ENCODE measurements at regions not wholly inside any gene's neighbourhood (a gene's known extent, or its start where the extent isn't known, plus 50 kb on each side); places are given as distances from the start of the nearest gene placed in this dataset.
"Not testable (repeated sequence)": the region's sequence is repeated elsewhere in the genome, so short reads cannot be mapped to it uniquely, and the experiment has no call there.

- no peak overlapping the region for H3K27ac Mint-ChIP-seq
- no peaks in the 10 kb centered on the region for H3K9me3 Mint-ChIP-seq
- intact Hi-C loops (cut with micrococcal nuclease) = no loop called here
- POLR2A ChIA-PET = no interaction called here
- H3K36me3 Mint-ChIP-seq = no peaks in the 10 kb centered on the region
- H3K4me1 Mint-ChIP-seq (ENCODE audit: low read depth) = no peaks in the 10 kb centered on the region
- no peaks in the 10 kb centered on the region for H3K27me3 Mint-ChIP-seq
- CTCF ChIA-PET = no interaction called here
- no peak overlapping the region for H3K4me3 Mint-ChIP-seq
- no peak for DNase-seq
Observed at GRCh38 chr1:241447031-241447644, 72.4 kb downstream of the FH start.

- Mint-ChIP-seq H3K4me1 (ENCODE audit: low read depth) (no peaks in the 10 kb centered on the region), H3K9me3 (no peaks in the 10 kb centered on the region), H3K27me3 (peaks cover 3% of the 10 kb centered on the region), H3K27ac (no peak overlapping the region), H3K36me3 (no peaks in the 10 kb centered on the region), H3K4me3 (no peak overlapping the region)
- DNase-seq = no peak
- ChIA-PET POLR2A (no interaction called here), CTCF (no interaction called here)
- intact Hi-C loops (cut with micrococcal nuclease) = no loop called here
Observed at GRCh38 chr1:241444836-241445235, 74.7 kb downstream of the FH start.

- H3K9me3 Mint-ChIP-seq = no peaks in the 10 kb centered on the region
- peaks cover 3% of the 10 kb centered on the region for H3K27me3 Mint-ChIP-seq
- no peak overlapping the region for H3K4me3 Mint-ChIP-seq
- POLR2A ChIA-PET = no interaction called here
- no peak overlapping the region for H3K27ac Mint-ChIP-seq
- intact Hi-C loops (cut with micrococcal nuclease) = no loop called here
- no peaks in the 10 kb centered on the region for H3K36me3 Mint-ChIP-seq
- CTCF ChIA-PET = no interaction called here
- H3K4me1 Mint-ChIP-seq (ENCODE audit: low read depth) = no peaks in the 10 kb centered on the region
- no peak for DNase-seq
Observed at GRCh38 chr1:241443561-241443960, 76.0 kb downstream of the FH start.

DNA sequence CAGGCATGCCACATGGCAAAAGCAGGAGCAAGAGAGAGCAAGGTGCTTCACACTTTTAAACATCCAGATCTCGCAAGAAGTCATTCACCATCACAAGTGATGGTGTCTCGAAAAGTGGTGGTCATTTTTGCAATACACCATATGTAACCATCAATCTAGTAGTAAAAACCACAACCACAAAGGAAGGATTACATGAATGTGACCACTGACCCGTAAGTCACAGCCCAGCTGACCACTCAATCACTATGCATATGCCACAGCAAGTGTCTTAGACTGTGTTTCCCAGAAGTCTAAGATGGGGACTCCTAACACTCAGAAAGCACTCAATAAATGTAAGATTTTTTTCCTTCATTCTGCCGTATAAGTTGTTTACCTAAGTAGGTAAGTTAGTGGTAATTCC is 76.9 kb downstream of the FH start:
- Mint-ChIP-seq H3K27me3 (peaks cover 3% of the 10 kb centered on the region), H3K27ac (no peak overlapping the region), H3K4me1 (ENCODE audit: low read depth) (no peaks in the 10 kb centered on the region), H3K36me3 (no peaks in the 10 kb centered on the region), H3K4me3 (no peak overlapping the region), H3K9me3 (no peaks in the 10 kb centered on the region)
- ChIA-PET CTCF (no interaction called here), POLR2A (no interaction called here)
- intact Hi-C loops (cut with micrococcal nuclease) = no loop called here
- DNase-seq = no peak

DNA sequence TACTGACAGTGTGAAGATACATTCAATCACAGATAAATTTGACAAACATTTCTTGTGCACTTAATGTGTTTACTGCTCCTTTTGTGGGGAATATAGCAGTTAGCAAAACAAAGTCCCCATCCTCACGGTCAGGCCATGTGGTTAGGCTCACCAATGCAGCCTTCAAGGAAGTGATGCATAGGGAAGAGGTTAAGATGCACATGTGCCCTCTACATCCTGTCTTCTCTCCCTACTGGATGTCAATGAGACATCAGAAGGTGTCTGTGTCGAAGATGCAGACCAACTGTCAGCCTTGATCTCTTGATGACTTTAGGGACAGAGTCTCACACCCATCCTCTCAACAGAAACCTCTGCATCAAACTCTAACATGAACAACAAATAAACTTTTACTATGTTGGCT is 78.7 kb downstream of the FH start:
- ChIA-PET CTCF (no interaction called here), POLR2A (no interaction called here)
- Mint-ChIP-seq H3K4me3 (no peak overlapping the region), H3K27ac (no peak overlapping the region), H3K36me3 (no peaks in the 10 kb centered on the region), H3K9me3 (no peaks in the 10 kb centered on the region), H3K27me3 (peaks cover 3% of the 10 kb centered on the region), H3K4me1 (ENCODE audit: low read depth) (no peaks in the 10 kb centered on the region)
- intact Hi-C loops (cut with micrococcal nuclease) = no loop called here
- no peak for DNase-seq

DNA sequence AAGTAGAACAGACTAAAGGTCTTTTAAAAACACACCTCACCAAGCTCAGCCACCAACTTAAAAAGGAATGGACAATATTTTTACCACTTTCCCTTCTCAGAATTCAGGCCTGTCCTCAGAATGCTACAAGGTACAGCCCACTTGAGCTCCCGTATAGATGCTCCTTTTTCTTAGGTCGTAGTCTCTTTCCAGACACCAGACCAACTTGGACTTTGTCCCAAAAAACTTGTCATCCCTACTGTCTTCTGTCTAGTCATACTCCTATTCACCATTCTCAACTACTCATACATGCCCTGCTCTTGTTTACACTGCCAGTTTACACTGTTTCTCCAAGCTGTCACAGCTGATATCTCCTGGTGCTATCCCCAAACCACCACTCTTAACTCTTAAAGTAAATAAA is 80.9 kb downstream of the FH start:
- H3K27ac Mint-ChIP-seq; H3K36me3 Mint-ChIP-seq; H3K9me3 Mint-ChIP-seq; intact Hi-C loops (cut with micrococcal nuclease); POLR2A ChIA-PET; H3K4me3 Mint-ChIP-seq; DNase-seq; H3K4me1 Mint-ChIP-seq (ENCODE audit: low read depth); H3K27me3 Mint-ChIP-seq; CTCF ChIA-PET: not testable (repeated sequence)

DNA sequence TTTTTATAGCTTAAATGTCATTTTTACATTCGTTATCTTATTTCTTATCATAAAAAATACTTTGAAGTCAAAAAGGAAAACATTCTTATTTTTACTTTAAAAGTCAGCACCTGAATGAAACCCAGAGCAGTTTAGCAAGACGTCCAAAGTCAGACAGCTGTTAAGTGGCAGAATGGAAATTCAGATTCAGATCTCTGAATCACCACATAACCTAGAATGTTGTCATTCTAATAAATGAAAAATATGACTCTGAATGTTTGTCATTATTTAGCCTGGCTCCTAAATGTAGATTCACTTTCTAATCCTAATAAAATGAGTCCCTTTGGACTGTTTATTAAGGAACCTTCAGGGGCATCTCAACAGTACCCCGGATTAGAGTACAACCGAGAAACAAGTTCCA is 75.2 kb upstream of the RGS7 start:
- ChIA-PET POLR2A (no interaction called here), CTCF (no interaction called here)
- Mint-ChIP-seq H3K4me1 (ENCODE audit: low read depth) (no peaks in the 10 kb centered on the region), H3K27me3 (peaks cover 18% of the 10 kb centered on the region), H3K4me3 (no peak overlapping the region), H3K9me3 (no peaks in the 10 kb centered on the region), H3K27ac (no peak overlapping the region), H3K36me3 (no peaks in the 10 kb centered on the region)
- intact Hi-C loops (cut with micrococcal nuclease) = no loop called here
- no peak for DNase-seq

DNA sequence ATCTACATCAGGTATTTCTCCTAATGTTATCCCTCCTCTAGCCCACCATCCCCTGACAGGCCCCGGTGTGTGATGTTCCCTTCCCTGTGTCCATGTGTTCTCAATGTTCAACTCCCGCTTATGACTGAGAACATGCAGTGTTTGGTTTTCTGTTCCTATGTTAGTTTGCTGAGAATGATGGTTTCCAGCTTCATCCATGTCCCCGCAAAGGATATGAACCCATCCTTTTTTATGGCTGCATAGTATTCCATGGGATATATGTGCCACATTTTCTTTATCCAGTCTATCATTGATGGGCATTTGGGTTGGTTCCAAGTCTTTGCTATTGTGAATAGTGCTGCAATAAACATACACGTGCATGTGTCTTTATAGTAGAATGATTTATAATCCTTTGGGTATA is 68.1 kb upstream of the RGS7 start:
- peaks cover 40% of the 10 kb centered on the region for H3K27me3 Mint-ChIP-seq
- POLR2A ChIA-PET; DNase-seq; H3K4me3 Mint-ChIP-seq; H3K9me3 Mint-ChIP-seq; H3K27ac Mint-ChIP-seq; H3K36me3 Mint-ChIP-seq; intact Hi-C loops (cut with micrococcal nuclease); H3K4me1 Mint-ChIP-seq (ENCODE audit: low read depth); CTCF ChIA-PET: not testable (repeated sequence)

GRCh38 chr1:241424480-241424971 is 67.5 kb upstream of the RGS7 start:
- H3K4me3 Mint-ChIP-seq = no peak overlapping the region
- intact Hi-C loops (cut with micrococcal nuclease) = no loop called here
- ChIA-PET CTCF (no interaction called here), POLR2A (no interaction called here)
- peaks cover 2% of the 10 kb centered on the region for H3K9me3 Mint-ChIP-seq
- peaks cover 38% of the 10 kb centered on the region for H3K27me3 Mint-ChIP-seq
- H3K36me3 Mint-ChIP-seq = peaks cover 2% of the 10 kb centered on the region
- H3K27ac Mint-ChIP-seq = no peak overlapping the region
- no peak for DNase-seq
- peaks cover 2% of the 10 kb centered on the region for H3K4me1 Mint-ChIP-seq (ENCODE audit: low read depth)

GRCh38 chr1:241423541-241424479 is 66.8 kb upstream of the RGS7 start:
- Mint-ChIP-seq H3K9me3 (peaks cover 2% of the 10 kb centered on the region), H3K27me3 (peaks cover 38% of the 10 kb centered on the region), H3K4me3 (no peak overlapping the region), H3K36me3 (peaks cover 2% of the 10 kb centered on the region), H3K27ac (no peak overlapping the region), H3K4me1 (ENCODE audit: low read depth) (peaks cover 2% of the 10 kb centered on the region)
- peak; percentile 25 for DNase-seq
- CTCF ChIA-PET = no interaction called here
- intact Hi-C loops (cut with micrococcal nuclease) = no loop called here
- POLR2A ChIA-PET = no interaction called here

GRCh38 chr1:241422470-241422869 is 65.5 kb upstream of the RGS7 start:
- CTCF ChIA-PET = no interaction called here

GRCh38 chr1:241419986-241420385 is 63.0 kb upstream of the RGS7 start:
- no peak for DNase-seq
- Mint-ChIP-seq H3K27me3 (peaks cover 21% of the 10 kb centered on the region), H3K36me3 (no peaks in the 10 kb centered on the region), H3K9me3 (no peaks in the 10 kb centered on the region), H3K4me3 (no peak overlapping the region), H3K27ac (no peak overlapping the region), H3K4me1 (ENCODE audit: low read depth) (peaks cover 2% of the 10 kb centered on the region)
- ChIA-PET CTCF (no interaction called here), POLR2A (no interaction called here)
- intact Hi-C loops (cut with micrococcal nuclease) = no loop called here

More at GRCh38 chr1:241422470-241422869, 65.5 kb upstream of the RGS7 start:
- DNase-seq = no peak
- Mint-ChIP-seq H3K9me3 (peaks cover 2% of the 10 kb centered on the region), H3K36me3 (peaks cover 2% of the 10 kb centered on the region), H3K27me3 (peaks cover 36% of the 10 kb centered on the region), H3K27ac (no peak overlapping the region), H3K4me1 (ENCODE audit: low read depth) (peaks cover 2% of the 10 kb centered on the region), H3K4me3 (no peak overlapping the region)
- POLR2A ChIA-PET = no interaction called here
- intact Hi-C loops (cut with micrococcal nuclease) = no loop called here

GRCh38 chr1:241417258-241417657 is 60.3 kb upstream of the RGS7 start:
- no peaks in the 10 kb centered on the region for H3K4me1 Mint-ChIP-seq (ENCODE audit: low read depth)
- ChIA-PET POLR2A (no interaction called here), CTCF (no interaction called here)
- DNase-seq = no peak
- H3K27ac Mint-ChIP-seq = no peak overlapping the region
- H3K36me3 Mint-ChIP-seq = no peaks in the 10 kb centered on the region
- intact Hi-C loops (cut with micrococcal nuclease) = no loop called here
- H3K9me3 Mint-ChIP-seq = no peaks in the 10 kb centered on the region
- H3K27me3 Mint-ChIP-seq = peaks cover 12% of the 10 kb centered on the region
- no peak overlapping the region for H3K4me3 Mint-ChIP-seq
